PC-9 (cell line): ENCODE measurements at regions not wholly inside any gene's neighbourhood (a gene's known extent, or its start where the extent isn't known, plus 50 kb on each side); places are given as distances from the start of the nearest gene placed in this dataset.

Source experiments
- CTCF ChIP-seq: fragments of 200-600 bp; sonication (generic); conservative IDR thresholded peaks from 2 replicates; pipeline ENCODE4 v1.6.1; 2017; ENCODE audit warnings: mixed run types, antibody characterized with exemption, mild to moderate bottlenecking, moderate library complexity
- EZH2 ChIP-seq: fragments of 200-600 bp; sonication (generic); IDR thresholded peaks from 2 replicates; pipeline ENCODE4 v1.8.0; 2017; ENCODE audit warnings: antibody characterized with exemption, low read depth

DNA sequence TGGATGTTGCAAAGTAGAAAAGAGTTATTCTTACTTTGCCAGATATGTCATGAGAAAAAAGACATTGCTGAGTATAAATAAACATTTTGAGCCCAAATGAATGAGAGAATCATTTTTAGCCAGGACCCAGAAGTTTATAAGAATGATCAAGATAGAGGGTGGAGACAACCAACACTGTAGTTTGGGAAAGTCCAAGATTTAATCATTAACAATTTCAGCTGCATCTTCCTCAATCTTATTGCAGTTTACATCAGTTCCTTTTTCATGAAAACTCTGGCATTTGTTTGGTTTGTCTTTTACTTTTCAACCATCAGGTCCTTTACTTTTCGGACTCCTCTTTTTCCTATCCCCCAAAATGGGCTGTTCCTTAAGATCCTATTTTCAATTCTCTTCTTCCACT, 645.9 kb downstream of the ANKRD50 start:
- no peak for TF ChIP-seq CTCF
- no peak for TF ChIP-seq EZH2
